ENCODE measurements at regions not wholly inside any gene's neighbourhood (a gene's known extent, or its start where the extent isn't known, plus 50 kb on each side); places are given as distances from the start of the nearest gene placed in this dataset.

DNA sequence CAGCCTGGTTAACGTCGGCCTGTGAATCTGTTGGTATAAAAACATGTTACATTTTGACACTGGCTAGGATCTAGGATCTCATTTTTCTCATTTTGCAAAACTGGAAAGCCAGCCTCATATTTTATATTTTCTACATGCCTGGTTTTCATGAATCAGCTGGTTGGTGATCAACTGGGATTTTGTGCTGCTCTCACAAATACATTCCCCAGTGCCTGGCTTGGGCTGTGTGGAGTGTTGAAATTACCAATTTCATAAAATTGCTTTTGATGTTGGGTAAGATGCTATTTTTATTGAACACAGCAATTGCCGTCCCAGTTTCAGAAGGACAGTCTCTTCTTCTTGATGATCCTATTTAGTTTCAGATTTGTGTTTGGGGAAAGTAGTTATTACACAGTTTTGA lies 604.3 kb downstream of the TAFA4 start:
- H3K4me3 ChIP-seq (ENCODE audit: low read depth, low read length), result no peak overlapping the region

GRCh38 chr3:68315964-68316363 lies 616.4 kb downstream of the TAFA4 start:
- TF ChIP-seq CTCF (IDR thresholded peaks at IDR 0.05; ENCODE audit: low read depth, low read length), result no peak
- no peak overlapping the region for H3K4me3 ChIP-seq (ENCODE audit: low read depth, low read length)

More for the DNA sequence above, 604.3 kb downstream of the TAFA4 start:
- TF ChIP-seq CTCF (IDR thresholded peaks at IDR 0.05; ENCODE audit: low read depth, low read length), result no peak

DNA sequence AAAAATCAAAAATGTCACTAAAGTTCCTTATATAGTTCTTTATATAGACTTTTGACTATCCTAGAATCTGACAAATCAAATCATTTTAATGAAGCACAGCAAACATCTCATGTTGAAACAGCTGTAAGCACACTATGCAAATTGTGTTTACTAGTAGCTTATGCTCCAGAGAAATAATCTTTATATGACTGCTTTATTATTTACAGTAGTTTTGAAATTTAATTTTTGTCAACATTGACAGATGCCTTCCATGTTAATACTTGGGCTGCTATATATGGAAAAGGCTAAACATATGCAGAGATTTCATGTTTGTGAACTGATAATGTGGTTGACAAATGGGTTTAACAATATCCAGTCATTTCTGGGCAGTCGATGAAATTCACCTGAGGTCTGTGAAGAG lies 616.8 kb downstream of the TAFA4 start:
- no peak for TF ChIP-seq CTCF (IDR thresholded peaks at IDR 0.05; ENCODE audit: low read depth, low read length)
- no peak overlapping the region for H3K4me3 ChIP-seq (ENCODE audit: low read depth, low read length)

DNA sequence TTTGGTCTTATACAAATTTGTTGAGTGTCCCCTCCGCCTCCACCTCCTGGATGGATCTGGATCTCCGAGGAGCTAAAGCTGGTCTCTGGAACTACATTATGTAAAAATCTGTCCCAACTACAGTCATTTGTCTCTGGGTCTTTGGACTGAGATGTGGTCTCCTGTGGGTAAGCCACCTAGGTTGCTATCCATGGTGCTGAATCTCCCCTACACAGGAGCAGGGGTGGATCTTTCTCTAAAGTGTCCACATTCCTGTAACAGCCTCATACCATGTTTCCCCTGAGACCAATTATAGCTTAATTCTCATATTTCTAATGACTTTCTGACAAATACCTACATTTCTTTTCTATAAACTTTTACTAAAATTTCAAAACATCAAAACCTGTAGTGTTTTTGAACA lies 625.8 kb downstream of the TAFA4 start:
- no peak for TF ChIP-seq CTCF (IDR thresholded peaks at IDR 0.05; ENCODE audit: low read depth, low read length)
- no peak overlapping the region for H3K4me3 ChIP-seq (ENCODE audit: low read depth, low read length)

DNA sequence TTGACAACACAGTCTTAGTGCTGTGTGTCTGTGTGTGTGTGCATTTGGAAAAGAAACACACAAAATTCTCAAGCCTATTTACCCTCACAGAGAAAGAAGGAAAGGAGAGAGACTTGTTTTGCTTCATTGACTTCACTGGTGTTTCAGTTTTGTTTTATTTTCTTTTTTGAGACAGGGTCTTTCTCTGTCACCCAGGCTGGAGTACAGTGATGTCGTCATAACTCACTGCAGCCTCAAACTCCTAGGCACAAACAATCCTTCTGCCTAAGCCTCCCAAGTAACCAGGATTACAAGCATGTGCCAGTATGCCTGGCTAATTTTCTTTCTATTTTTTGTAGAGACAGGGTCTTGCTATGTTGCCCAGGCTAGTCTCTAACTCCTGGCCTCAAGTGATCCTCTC lies 636.9 kb downstream of the TAFA4 start:
- H3K4me3 ChIP-seq (ENCODE audit: low read depth, low read length), result no peak overlapping the region
- no peak for TF ChIP-seq CTCF (IDR thresholded peaks at IDR 0.05; ENCODE audit: low read depth, low read length)

DNA sequence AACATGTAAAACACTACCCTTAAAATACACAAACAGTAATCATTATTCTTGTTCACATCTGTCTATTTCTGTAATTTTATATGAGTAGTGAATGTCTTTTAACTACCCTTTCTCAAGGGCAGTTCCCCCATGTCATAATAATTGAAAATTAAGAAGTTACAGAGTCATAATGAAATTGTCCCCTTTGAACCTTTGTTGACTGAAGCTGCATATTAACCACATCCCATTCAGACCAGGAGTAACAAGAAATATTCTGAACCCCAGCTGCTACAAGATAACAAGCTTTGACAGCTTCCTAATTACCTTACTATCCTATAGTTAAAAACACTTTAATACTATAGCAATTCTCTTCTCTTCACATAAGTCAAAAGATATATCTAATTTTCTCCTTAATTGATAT lies 635.9 kb upstream of the SUCLG2 start:
- no peak overlapping the region for H3K4me3 ChIP-seq (ENCODE audit: low read depth, low read length)
- no peak for TF ChIP-seq CTCF (IDR thresholded peaks at IDR 0.05; ENCODE audit: low read depth, low read length)

DNA sequence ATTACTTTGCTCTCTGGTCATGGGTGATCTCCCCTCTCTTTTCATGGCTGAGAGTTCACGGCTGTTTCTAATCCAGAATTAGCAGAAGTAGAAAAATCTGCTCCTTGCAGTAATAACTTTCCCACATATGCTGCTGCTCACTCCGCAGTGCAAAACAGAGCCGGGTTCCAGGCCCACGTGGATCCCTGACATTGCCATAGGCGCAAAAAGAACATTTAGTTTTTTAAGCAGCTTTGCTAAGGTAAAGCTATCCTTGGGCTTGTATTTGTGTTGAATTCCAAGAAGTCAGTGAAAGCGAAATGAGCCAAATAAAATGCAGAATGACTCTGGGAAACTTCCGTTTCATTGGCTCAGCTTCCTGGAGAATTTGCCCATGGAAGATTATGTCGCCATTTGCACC lies 633.7 kb upstream of the SUCLG2 start:
- H3K4me3 ChIP-seq (ENCODE audit: low read depth, low read length), result no peak overlapping the region
- TF ChIP-seq CTCF (IDR thresholded peaks at IDR 0.05; ENCODE audit: low read depth, low read length), result no peak
